Muscle of back (tissue), 3 donors: ENCODE measurements at regions not wholly inside any gene's neighbourhood (a gene's known extent, or its start where the extent isn't known, plus 50 kb on each side); places are given as distances from the start of the nearest gene placed in this dataset.
A peak's percentile ranks its signal among the peaks of the same experiment; 100 is the strongest.
"Not testable (repeated sequence)": the region's sequence is repeated elsewhere in the genome, so short reads cannot be mapped to it uniquely, and the experiment has no call there.

Source experiments
- DNase-seq, 3 donors: peaks; one replicate each; pipeline versions ENCODE4 v3.0.0 to v3.0.0-alpha.2; 2013

- no peak for DNase-seq
These were observed 248.4 kb upstream of the KCNH7 start for GRCh38 chr2:163086940-163087339.

GRCh38 chr2:163085366-163086024, 246.9 kb upstream of the KCNH7 start:
- not testable (repeated sequence) for DNase-seq

- no peak for DNase-seq
These were observed 243.2 kb upstream of the KCNH7 start for GRCh38 chr2:163081754-163082153.

GRCh38 chr2:163077241-163077640, 238.7 kb upstream of the KCNH7 start:
- DNase-seq = no peak

GRCh38 chr2:163066085-163066484, 227.5 kb upstream of the KCNH7 start:
- DNase-seq = no peak

- DNase-seq = no peak
These were observed 224.0 kb upstream of the KCNH7 start for GRCh38 chr2:163062524-163062923.

- no peak for DNase-seq
These were observed 208.0 kb upstream of the KCNH7 start for GRCh38 chr2:163046615-163047014.

- DNase-seq = no peak
These were observed 207.3 kb upstream of the KCNH7 start for GRCh38 chr2:163045830-163046229.

- DNase-seq = no peak
These were observed 205.5 kb upstream of the KCNH7 start for GRCh38 chr2:163044114-163044513.

- no peak for DNase-seq
These were observed 204.6 kb upstream of the KCNH7 start for GRCh38 chr2:163043201-163043600.

GRCh38 chr2:163039266-163039665, 200.7 kb upstream of the KCNH7 start:
- DNase-seq = no peak

- DNase-seq = no peak
These were observed 190.2 kb upstream of the KCNH7 start for GRCh38 chr2:163028807-163029206.

GRCh38 chr2:163026136-163026775, 187.7 kb upstream of the KCNH7 start:
- DNase-seq = peak in 1 of 3 donors; percentile 4

- DNase-seq = not testable (repeated sequence)
These were observed 178.3 kb upstream of the KCNH7 start for GRCh38 chr2:163016882-163017281.

GRCh38 chr2:163011000-163011399, 172.4 kb upstream of the KCNH7 start:
- DNase-seq = no peak

- DNase-seq = no peak
These were observed 170.1 kb upstream of the KCNH7 start for GRCh38 chr2:163008642-163009041.

GRCh38 chr2:162994718-162995117, 156.2 kb upstream of the KCNH7 start:
- no peak for DNase-seq

GRCh38 chr2:162992828-162993227, 154.3 kb upstream of the KCNH7 start:
- DNase-seq = no peak

- no peak for DNase-seq
These were observed 150.9 kb upstream of the KCNH7 start for GRCh38 chr2:162989507-162989906.

- DNase-seq = no peak
These were observed 136.2 kb upstream of the KCNH7 start for GRCh38 chr2:162974771-162975170.

GRCh38 chr2:162972383-162972782, 133.8 kb upstream of the KCNH7 start:
- no peak for DNase-seq

GRCh38 chr2:162968306-162968705, 129.7 kb upstream of the KCNH7 start:
- DNase-seq = no peak

- DNase-seq = peak in 1 of 3 donors; percentile 11
These were observed 129.2 kb upstream of the KCNH7 start for GRCh38 chr2:162967811-162968210.

- no peak for DNase-seq
These were observed 128.6 kb upstream of the KCNH7 start for GRCh38 chr2:162967147-162967546.
